ENCODE measurements at regions not wholly inside any gene's neighbourhood (a gene's known extent, or its start where the extent isn't known, plus 50 kb on each side); places are given as distances from the start of the nearest gene placed in this dataset.

- POLR2A ChIA-PET = no interaction called here
- intact Hi-C loops (cut with micrococcal nuclease; ENCODE audit: unreplicated experiment) = no loop called here
- no peak for TF ChIP-seq CTCF (IDR thresholded peaks at IDR 0.05; ENCODE audit: insufficient read depth in 1 of 2, low read depth in 1 of 2, low read length in 1 of 2, severe bottlenecking in 1 of 2, unreplicated experiment in 1 of 2)
- no peaks in the 10 kb centered on the region for H3K9me3 Mint-ChIP-seq (ENCODE audit: unreplicated experiment)
- DNase-seq = no peak
- peaks cover 12% of the 10 kb centered on the region for H3K27me3 Mint-ChIP-seq (ENCODE audit: insufficient read depth, unreplicated experiment)
- H3K9me3 ChIP-seq = no peaks in the 10 kb centered on the region
- no peaks in the 10 kb centered on the region for H3K36me3 Mint-ChIP-seq (ENCODE audit: insufficient read depth, unreplicated experiment)
- H3K4me3 Mint-ChIP-seq (ENCODE audit: unreplicated experiment) = no peak overlapping the region
- CTCF ChIA-PET = no interaction called here
- no TSS peak for BruUV-seq (replicated peaks)
- H3K4me1 Mint-ChIP-seq (ENCODE audit: low read depth, unreplicated experiment) = peaks cover 21% of the 10 kb centered on the region
- no peaks in the 10 kb centered on the region; the same call in 1 of the 2 replicates for H3K27me3 ChIP-seq (replicated peaks; ENCODE audit: control insufficient read depth, insufficient read depth, low read length)
- no peaks in the 10 kb centered on the region for H3K36me3 ChIP-seq (ENCODE audit: control insufficient read depth, insufficient read depth, low read length)
- no peak overlapping the region for H3K4me3 ChIP-seq (ENCODE audit: low read depth, low read length)
- no peak overlapping the region for H3K27ac Mint-ChIP-seq (ENCODE audit: unreplicated experiment)
- H3K4me1 ChIP-seq = no peaks in the 10 kb centered on the region
These were observed 58.9 kb upstream of the SHH start for GRCh38 chr7:155871211-155871610.

- no peaks in the 10 kb centered on the region for H3K9me3 ChIP-seq
- DNase-seq = peak in 1 of 2 experiments; percentile 21
- no peaks in the 10 kb centered on the region for H3K36me3 Mint-ChIP-seq (ENCODE audit: insufficient read depth, unreplicated experiment)
- no TSS peak for BruUV-seq (replicated peaks)
- H3K4me3 Mint-ChIP-seq (ENCODE audit: unreplicated experiment) = no peak overlapping the region
- intact Hi-C loops (cut with micrococcal nuclease; ENCODE audit: unreplicated experiment) = no loop called here
- no peaks in the 10 kb centered on the region for H3K36me3 ChIP-seq (ENCODE audit: control insufficient read depth, insufficient read depth, low read length)
- no peaks in the 10 kb centered on the region for H3K4me1 ChIP-seq
- no peak overlapping the region for H3K27ac Mint-ChIP-seq (ENCODE audit: unreplicated experiment)
- no peak overlapping the region for H3K4me3 ChIP-seq (ENCODE audit: low read depth, low read length)
- peaks cover 21% of the 10 kb centered on the region for H3K4me1 Mint-ChIP-seq (ENCODE audit: low read depth, unreplicated experiment)
- ChIA-PET POLR2A (no interaction called here), CTCF (no interaction called here)
- H3K9me3 Mint-ChIP-seq (ENCODE audit: unreplicated experiment) = no peaks in the 10 kb centered on the region
- no peaks in the 10 kb centered on the region; the same call in 1 of the 2 replicates for H3K27me3 ChIP-seq (replicated peaks; ENCODE audit: control insufficient read depth, insufficient read depth, low read length)
- no peak for TF ChIP-seq CTCF (IDR thresholded peaks at IDR 0.05; ENCODE audit: insufficient read depth in 1 of 2, low read depth in 1 of 2, low read length in 1 of 2, severe bottlenecking in 1 of 2, unreplicated experiment in 1 of 2)
- peaks cover 12% of the 10 kb centered on the region for H3K27me3 Mint-ChIP-seq (ENCODE audit: insufficient read depth, unreplicated experiment)
These were observed 58.3 kb upstream of the SHH start for GRCh38 chr7:155870334-155871180.

- Histone ChIP-seq H3K36me3 (ENCODE audit: control insufficient read depth, insufficient read depth, low read length) (no peaks in the 10 kb centered on the region), H3K4me3 (ENCODE audit: low read depth, low read length) (no peak overlapping the region), H3K9me3 (no peaks in the 10 kb centered on the region), H3K4me1 (no peaks in the 10 kb centered on the region), H3K27me3 (replicated peaks; ENCODE audit: control insufficient read depth, insufficient read depth, low read length) (no peaks in the 10 kb centered on the region; the same call in 1 of the 2 replicates)
- POLR2A ChIA-PET = no interaction called here
- Mint-ChIP-seq H3K4me1 (ENCODE audit: low read depth, unreplicated experiment) (peaks cover 21% of the 10 kb centered on the region), H3K9me3 (ENCODE audit: unreplicated experiment) (no peaks in the 10 kb centered on the region), H3K27ac (ENCODE audit: unreplicated experiment) (no peak overlapping the region), H3K36me3 (ENCODE audit: insufficient read depth, unreplicated experiment) (no peaks in the 10 kb centered on the region), H3K27me3 (ENCODE audit: insufficient read depth, unreplicated experiment) (peaks cover 8% of the 10 kb centered on the region), H3K4me3 (ENCODE audit: unreplicated experiment) (no peak overlapping the region)
- TF ChIP-seq CTCF (IDR thresholded peaks at IDR 0.05; ENCODE audit: insufficient read depth in 1 of 2, low read depth in 1 of 2, low read length in 1 of 2, severe bottlenecking in 1 of 2, unreplicated experiment in 1 of 2) = no peak
- DNase-seq = peak in 1 of 2 experiments; percentile 26
- intact Hi-C loops (cut with micrococcal nuclease; ENCODE audit: unreplicated experiment) = no loop called here
- no TSS peak for BruUV-seq (replicated peaks)
- CTCF ChIA-PET = no interaction called here
These were observed 57.5 kb upstream of the SHH start for GRCh38 chr7:155869784-155870076.
